ENCODE measurements at regions not wholly inside any gene's neighbourhood (a gene's known extent, or its start where the extent isn't known, plus 50 kb on each side); places are given as distances from the start of the nearest gene placed in this dataset.

DNA sequence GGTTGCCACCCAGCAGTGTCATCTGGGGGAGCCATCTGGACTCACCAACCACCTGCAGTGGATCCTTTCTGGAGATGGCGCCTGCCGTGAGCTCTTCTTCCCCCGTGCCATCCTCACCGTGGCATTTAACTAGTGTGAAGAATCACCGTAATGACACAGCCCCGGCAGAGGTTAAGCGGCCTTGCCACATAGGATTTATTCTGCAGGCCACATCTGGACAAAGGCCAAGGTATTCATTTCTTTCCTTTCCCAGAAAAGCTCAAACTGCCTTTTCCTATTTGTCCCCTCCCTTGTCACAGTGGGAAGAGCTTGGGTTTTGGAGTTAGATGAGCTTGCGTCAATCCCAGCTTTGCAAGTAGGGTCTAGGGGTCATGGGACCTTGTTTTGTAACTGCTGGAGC, 88.4 kb downstream of the PXDC1 start (continued):
- TF ChIP-seq, protein P1, sequence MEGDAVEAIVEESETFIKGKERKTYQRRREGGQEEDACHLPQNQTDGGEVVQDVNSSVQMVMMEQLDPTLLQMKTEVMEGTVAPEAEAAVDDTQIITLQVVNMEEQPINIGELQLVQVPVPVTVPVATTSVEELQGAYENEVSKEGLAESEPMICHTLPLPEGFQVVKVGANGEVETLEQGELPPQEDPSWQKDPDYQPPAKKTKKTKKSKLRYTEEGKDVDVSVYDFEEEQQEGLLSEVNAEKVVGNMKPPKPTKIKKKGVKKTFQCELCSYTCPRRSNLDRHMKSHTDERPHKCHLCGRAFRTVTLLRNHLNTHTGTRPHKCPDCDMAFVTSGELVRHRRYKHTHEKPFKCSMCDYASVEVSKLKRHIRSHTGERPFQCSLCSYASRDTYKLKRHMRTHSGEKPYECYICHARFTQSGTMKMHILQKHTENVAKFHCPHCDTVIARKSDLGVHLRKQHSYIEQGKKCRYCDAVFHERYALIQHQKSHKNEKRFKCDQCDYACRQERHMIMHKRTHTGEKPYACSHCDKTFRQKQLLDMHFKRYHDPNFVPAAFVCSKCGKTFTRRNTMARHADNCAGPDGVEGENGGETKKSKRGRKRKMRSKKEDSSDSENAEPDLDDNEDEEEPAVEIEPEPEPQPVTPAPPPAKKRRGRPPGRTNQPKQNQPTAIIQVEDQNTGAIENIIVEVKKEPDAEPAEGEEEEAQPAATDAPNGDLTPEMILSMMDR (conservative IDR thresholded peaks at IDR 0.05; ENCODE audit: low read depth in 2 of 2) = no peak
- no peak for TF ChIP-seq EZH2phosphoT487 (IDR thresholded peaks at IDR 0.05; ENCODE audit: unreplicated experiment)
- no peak for TF ChIP-seq NANOG (IDR thresholded peaks at IDR 0.05; ENCODE audit: borderline replicate concordance)
- TF ChIP-seq ZNF331 (CRISPR knock-in tag; IDR thresholded peaks at IDR 0.05; ENCODE audit: low read depth) = no peak
- TF ChIP-seq ZNF114 (CRISPR knock-in tag; IDR thresholded peaks at IDR 0.05) = no peak
- TF ChIP-seq, protein P2, sequence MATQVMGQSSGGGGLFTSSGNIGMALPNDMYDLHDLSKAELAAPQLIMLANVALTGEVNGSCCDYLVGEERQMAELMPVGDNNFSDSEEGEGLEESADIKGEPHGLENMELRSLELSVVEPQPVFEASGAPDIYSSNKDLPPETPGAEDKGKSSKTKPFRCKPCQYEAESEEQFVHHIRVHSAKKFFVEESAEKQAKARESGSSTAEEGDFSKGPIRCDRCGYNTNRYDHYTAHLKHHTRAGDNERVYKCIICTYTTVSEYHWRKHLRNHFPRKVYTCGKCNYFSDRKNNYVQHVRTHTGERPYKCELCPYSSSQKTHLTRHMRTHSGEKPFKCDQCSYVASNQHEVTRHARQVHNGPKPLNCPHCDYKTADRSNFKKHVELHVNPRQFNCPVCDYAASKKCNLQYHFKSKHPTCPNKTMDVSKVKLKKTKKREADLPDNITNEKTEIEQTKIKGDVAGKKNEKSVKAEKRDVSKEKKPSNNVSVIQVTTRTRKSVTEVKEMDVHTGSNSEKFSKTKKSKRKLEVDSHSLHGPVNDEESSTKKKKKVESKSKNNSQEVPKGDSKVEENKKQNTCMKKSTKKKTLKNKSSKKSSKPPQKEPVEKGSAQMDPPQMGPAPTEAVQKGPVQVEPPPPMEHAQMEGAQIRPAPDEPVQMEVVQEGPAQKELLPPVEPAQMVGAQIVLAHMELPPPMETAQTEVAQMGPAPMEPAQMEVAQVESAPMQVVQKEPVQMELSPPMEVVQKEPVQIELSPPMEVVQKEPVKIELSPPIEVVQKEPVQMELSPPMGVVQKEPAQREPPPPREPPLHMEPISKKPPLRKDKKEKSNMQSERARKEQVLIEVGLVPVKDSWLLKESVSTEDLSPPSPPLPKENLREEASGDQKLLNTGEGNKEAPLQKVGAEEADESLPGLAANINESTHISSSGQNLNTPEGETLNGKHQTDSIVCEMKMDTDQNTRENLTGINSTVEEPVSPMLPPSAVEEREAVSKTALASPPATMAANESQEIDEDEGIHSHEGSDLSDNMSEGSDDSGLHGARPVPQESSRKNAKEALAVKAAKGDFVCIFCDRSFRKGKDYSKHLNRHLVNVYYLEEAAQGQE (IDR thresholded peaks at IDR 0.05; ENCODE audit: unreplicated experiment) = no peak

DNA sequence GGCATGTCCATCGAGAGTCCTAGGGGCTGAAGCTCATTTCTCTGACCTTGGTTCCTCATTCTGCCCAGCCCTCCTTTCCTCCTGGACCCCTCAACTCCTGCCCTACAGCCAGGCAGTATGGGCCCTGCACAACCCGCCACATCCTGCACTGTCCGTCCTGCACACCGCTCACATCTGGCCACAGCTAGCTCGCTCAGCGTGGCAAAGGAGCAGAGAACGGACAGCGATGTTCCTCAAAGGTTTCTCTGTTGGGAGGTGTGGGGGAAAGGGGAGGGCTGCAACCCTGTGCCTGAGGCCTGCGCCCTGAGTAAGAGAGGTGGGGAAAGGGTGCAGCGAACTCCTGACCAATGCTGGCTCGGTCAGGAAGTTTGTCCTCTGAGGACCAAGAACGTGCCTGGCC, 90.1 kb downstream of the PXDC1 start:
- Histone ChIP-seq H3F3A (replicated peaks; ENCODE audit: low read depth) (no peaks in the 10 kb centered on the region), H3K4me3 (no peak overlapping the region), H2AFZ (no peak overlapping the region), H3K79me2 (replicated peaks; ENCODE audit: insufficient read depth) (no peaks in the 10 kb centered on the region), H4K20me1 (replicated peaks; ENCODE audit: insufficient read depth) (no peaks in the 10 kb centered on the region), H3K27ac (ENCODE audit: low read depth) (no peak overlapping the region), H3K4me2 (no peak overlapping the region), H3K27me3 (ENCODE audit: insufficient read depth) (no peaks in the 10 kb centered on the region), H3K36me3 (ENCODE audit: insufficient read depth) (no peaks in the 10 kb centered on the region), H3K9me2 (ENCODE audit: insufficient read depth) (peaks cover 19% of the 10 kb centered on the region; the same call in 1 of the 2 replicates), H3K4me1 (ENCODE audit: insufficient read depth) (peaks cover 17% of the 10 kb centered on the region)
- H3K27ac Mint-ChIP-seq = no peak overlapping the region
- H3K27me3 Mint-ChIP-seq (ENCODE audit: insufficient read depth, low read depth, poor library complexity) = peaks cover 4% of the 10 kb centered on the region
- H3K9me3 Mint-ChIP-seq = no peaks in the 10 kb centered on the region; the same call in 2 of the 3 replicates
- no peak for ATAC-seq
- peaks cover 18% of the 10 kb centered on the region for H3K4me1 Mint-ChIP-seq
- no peak for DNase-seq (ENCODE audit: low spot score)
- no peak overlapping the region for H3K4me3 Mint-ChIP-seq
- TF ChIP-seq, protein P3, sequence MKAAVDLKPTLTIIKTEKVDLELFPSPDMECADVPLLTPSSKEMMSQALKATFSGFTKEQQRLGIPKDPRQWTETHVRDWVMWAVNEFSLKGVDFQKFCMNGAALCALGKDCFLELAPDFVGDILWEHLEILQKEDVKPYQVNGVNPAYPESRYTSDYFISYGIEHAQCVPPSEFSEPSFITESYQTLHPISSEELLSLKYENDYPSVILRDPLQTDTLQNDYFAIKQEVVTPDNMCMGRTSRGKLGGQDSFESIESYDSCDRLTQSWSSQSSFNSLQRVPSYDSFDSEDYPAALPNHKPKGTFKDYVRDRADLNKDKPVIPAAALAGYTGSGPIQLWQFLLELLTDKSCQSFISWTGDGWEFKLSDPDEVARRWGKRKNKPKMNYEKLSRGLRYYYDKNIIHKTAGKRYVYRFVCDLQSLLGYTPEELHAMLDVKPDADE (IDR thresholded peaks at IDR 0.05) = no peak
- TF ChIP-seq STAT1 (IDR thresholded peaks at IDR 0.05; ENCODE audit: unreplicated experiment) = no peak
- no peaks in the 10 kb centered on the region for H3K36me3 Mint-ChIP-seq (ENCODE audit: low read depth)
